HEK293T (cell line): ENCODE measurements at regions not wholly inside any gene's neighbourhood (a gene's known extent, or its start where the extent isn't known, plus 50 kb on each side); places are given as distances from the start of the nearest gene placed in this dataset.

ENCODE experiments used
- CTBP1 ChIP-seq: fragments of 450-650 bp; IDR thresholded peaks from 2 replicates; pipeline ENCODE4 v1.6.1; 2016; ENCODE audit warnings: borderline replicate concordance
- HDGF ChIP-seq: fragments of 450-650 bp; IDR thresholded peaks from 2 replicates; pipeline ENCODE4 v1.6.1; 2017; ENCODE audit warnings: antibody characterized with exemption, borderline replicate concordance
- SP1 ChIP-seq: fragments of 450-650 bp; IDR thresholded peaks from 2 replicates; pipeline ENCODE4 v1.6.1; 2017

- TF ChIP-seq CTBP1 (no peak), HDGF (no peak), SP1 (no peak)
Measured at GRCh38 chr15:35736150-35736549, 190.2 kb upstream of the DPH6 start.
